IgD-negative memory B cell (primary cell): ENCODE measurements at regions not wholly inside any gene's neighbourhood (a gene's known extent, or its start where the extent isn't known, plus 50 kb on each side); places are given as distances from the start of the nearest gene placed in this dataset.

Source experiments
- H3K27ac Mint-ChIP-seq, 3 donors: one replicate each; pipeline ENCODE4 v1.8.0; 2020 to 2022; ENCODE audit warnings: mild to moderate bottlenecking in 3 of 3, mixed read lengths in 3 of 3, moderate library complexity in 1 of 3
- H3K27me3 Mint-ChIP-seq: one replicate; pipeline ENCODE4 v1.8.0; 2021; ENCODE audit warnings: mixed read lengths
- H3K36me3 Mint-ChIP-seq: one replicate; pipeline ENCODE4 v1.8.0; 2020; ENCODE audit warnings: mild to moderate bottlenecking, mixed read lengths
- H3K4me1 Mint-ChIP-seq, 3 donors: one replicate each; pipeline ENCODE4 v1.8.0; 2020 to 2022; ENCODE audit warnings: mixed read lengths in 3 of 3, mild to moderate bottlenecking in 1 of 3
- H3K4me3 Mint-ChIP-seq, 4 donors: one replicate each; pipeline ENCODE4 v1.8.0; 2020 to 2022; ENCODE audit warnings: mild to moderate bottlenecking in 4 of 4, mixed read lengths in 4 of 4, moderate library complexity in 3 of 4
- H3K9me3 Mint-ChIP-seq, 3 donors: one replicate each; pipeline ENCODE4 v1.8.0; 2020 to 2021; ENCODE audit warnings: mixed read lengths in 3 of 3, mild to moderate bottlenecking in 1 of 3

- Mint-ChIP-seq H3K27ac (peak overlapping the region in 1 of 3 donors; percentile 0), H3K27me3 (peaks cover 1% of the 10 kb centered on the region), H3K36me3 (no peaks in the 10 kb centered on the region), H3K4me1 (no peaks in the 10 kb centered on the region), H3K9me3 (peaks cover 0 to 4% (median 0%) of the 10 kb centered on the region in 3 donors), H3K4me3 (no peak overlapping the region)
Measured at GRCh38 chr1:168782559-168783116, 53.6 kb upstream of the DPT start.

DNA sequence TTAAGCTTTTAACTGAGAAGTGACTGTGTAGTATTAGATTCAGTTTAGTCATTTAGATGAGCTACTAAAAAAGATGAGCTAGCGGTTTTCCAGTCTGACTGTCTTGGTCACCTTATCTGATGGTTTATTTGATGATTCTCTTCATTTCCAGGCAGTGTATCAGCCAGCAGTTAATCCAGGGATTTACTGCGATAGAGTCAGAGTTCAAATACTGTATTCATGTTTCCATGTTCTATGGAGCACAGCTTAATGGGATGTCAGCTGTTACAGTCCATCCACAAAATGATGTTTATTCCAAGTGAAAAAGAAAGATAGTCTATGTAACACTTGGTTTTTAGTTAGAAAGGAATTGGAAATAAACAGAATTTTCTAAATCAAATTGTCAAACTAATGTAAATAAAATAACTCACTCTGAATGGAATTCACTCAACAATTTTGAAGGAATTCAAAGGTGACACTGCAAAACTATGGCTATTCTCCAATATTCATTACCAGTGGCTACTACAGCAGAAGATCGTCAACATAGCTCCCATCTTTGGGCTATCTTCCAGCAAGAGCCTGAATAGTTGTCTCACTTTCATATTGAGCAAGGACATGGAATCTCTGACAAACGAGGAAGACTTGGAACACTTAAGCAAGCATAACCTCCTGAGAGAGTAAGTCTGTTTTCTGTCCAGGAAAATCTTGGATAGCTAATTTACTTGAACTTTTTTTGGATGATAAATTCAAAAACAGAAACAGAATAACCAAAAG, 54.6 kb upstream of the DPT start:
- H3K27me3 Mint-ChIP-seq = peaks cover 1% of the 10 kb centered on the region
- no peak overlapping the region for H3K4me3 Mint-ChIP-seq
- peaks cover 0 to 4% (median 0%) of the 10 kb centered on the region in 3 donors for H3K9me3 Mint-ChIP-seq
- H3K4me1 Mint-ChIP-seq = no peaks in the 10 kb centered on the region
- no peaks in the 10 kb centered on the region for H3K36me3 Mint-ChIP-seq
- H3K27ac Mint-ChIP-seq = no peak overlapping the region

- Mint-ChIP-seq H3K4me3 (no peak overlapping the region), H3K9me3 (peaks cover 0 to 3% (median 2%) of the 10 kb centered on the region in 3 donors), H3K27me3 (peaks cover 8% of the 10 kb centered on the region), H3K27ac (no peak overlapping the region), H3K36me3 (no peaks in the 10 kb centered on the region), H3K4me1 (no peaks in the 10 kb centered on the region)
Measured at GRCh38 chr1:168786476-168787330, 57.7 kb upstream of the DPT start.

DNA sequence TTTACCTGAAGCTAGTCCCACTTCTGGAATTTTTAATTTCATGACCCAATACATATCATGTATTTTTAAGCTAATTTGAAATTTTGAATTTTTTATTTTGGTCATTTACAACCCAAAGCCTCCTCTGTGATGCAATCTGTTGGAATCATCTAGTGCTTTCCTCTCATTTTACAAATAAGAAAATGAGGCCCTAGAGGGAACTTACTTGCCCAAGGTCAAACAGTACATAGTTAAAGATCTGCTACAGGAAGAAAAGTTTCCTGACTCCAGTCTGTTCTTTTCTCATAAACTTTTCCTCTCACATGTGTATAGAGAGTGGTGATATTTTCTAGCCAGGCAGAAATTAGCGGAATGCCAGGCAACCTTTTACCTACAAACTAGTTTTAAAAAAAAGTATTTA, 59.3 kb upstream of the DPT start:
- H3K27ac Mint-ChIP-seq = no peak overlapping the region
- no peaks in the 10 kb centered on the region for H3K36me3 Mint-ChIP-seq
- peaks cover 0 to 3% (median 2%) of the 10 kb centered on the region in 3 donors for H3K9me3 Mint-ChIP-seq
- H3K4me1 Mint-ChIP-seq = peaks cover 0 to 2% (median 0%) of the 10 kb centered on the region in 3 donors
- H3K27me3 Mint-ChIP-seq = peaks cover 8% of the 10 kb centered on the region
- no peak overlapping the region for H3K4me3 Mint-ChIP-seq

- H3K36me3 Mint-ChIP-seq = no peaks in the 10 kb centered on the region
- H3K4me1 Mint-ChIP-seq = peaks cover 0 to 2% (median 0%) of the 10 kb centered on the region in 3 donors
- peaks cover 0 to 3% (median 2%) of the 10 kb centered on the region in 3 donors for H3K9me3 Mint-ChIP-seq
- no peak overlapping the region for H3K27ac Mint-ChIP-seq
- no peak overlapping the region for H3K4me3 Mint-ChIP-seq
- H3K27me3 Mint-ChIP-seq = peaks cover 8% of the 10 kb centered on the region
Measured at GRCh38 chr1:168789501-168789900, 60.5 kb upstream of the DPT start.

- H3K4me1 Mint-ChIP-seq = peaks cover 0 to 2% (median 0%) of the 10 kb centered on the region in 3 donors
- H3K27ac Mint-ChIP-seq = no peak overlapping the region
- peaks cover 6% of the 10 kb centered on the region for H3K27me3 Mint-ChIP-seq
- H3K9me3 Mint-ChIP-seq = peaks cover 0 to 3% (median 2%) of the 10 kb centered on the region in 3 donors
- H3K4me3 Mint-ChIP-seq = no peak overlapping the region
- H3K36me3 Mint-ChIP-seq = no peaks in the 10 kb centered on the region
Measured at GRCh38 chr1:168792142-168792541, 63.1 kb upstream of the DPT start.

DNA sequence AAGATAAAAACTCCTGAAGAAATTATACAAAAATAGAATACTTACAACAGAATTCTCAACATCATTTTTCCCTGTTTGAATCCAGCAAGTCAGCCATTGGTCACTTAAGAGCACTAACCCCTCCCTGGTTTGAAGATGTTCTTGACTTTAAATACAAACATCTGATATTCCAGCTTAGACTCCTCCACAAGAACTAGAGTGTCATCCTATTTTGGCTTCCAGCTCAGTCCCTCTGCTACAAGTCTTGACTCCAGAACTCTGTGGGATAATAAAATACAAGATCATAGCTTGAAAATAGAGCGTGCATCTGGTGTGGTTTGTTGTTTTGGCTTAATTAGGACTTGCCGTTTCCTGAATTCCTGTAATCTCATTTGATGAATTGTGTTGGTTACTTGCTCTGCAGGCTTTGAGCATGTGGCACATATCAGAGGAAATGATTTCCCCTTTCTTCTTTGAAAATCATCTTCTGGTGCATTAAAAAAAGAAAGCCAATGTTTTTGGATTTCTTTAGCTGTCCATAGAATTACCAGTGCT, 63.7 kb upstream of the DPT start:
- no peak overlapping the region for H3K27ac Mint-ChIP-seq
- H3K4me3 Mint-ChIP-seq = no peak overlapping the region
- peaks cover 6% of the 10 kb centered on the region for H3K27me3 Mint-ChIP-seq
- H3K4me1 Mint-ChIP-seq = peaks cover 0 to 2% (median 0%) of the 10 kb centered on the region in 3 donors
- peaks cover 0 to 2% (median 2%) of the 10 kb centered on the region in 3 donors for H3K9me3 Mint-ChIP-seq
- H3K36me3 Mint-ChIP-seq = no peaks in the 10 kb centered on the region

DNA sequence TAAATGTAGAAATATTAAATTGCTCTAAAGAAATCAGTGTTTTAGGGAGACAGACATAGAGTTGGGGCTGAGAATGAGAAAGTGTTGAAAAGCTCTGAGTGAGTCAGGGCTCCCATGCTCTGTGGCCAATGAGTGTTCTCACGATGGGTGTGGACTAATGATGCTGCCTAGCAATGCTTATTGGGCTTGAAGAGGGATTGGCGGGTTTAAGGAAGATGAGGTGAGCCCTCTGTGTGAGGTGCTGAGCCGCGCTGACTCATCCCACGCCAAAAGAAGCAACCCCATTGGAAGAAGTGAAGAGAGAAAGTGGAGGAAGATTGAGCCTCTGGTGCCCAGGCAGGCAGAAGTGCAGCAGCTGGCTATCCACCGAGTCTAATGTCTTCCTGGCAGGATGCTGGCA, 65.1 kb upstream of the DPT start:
- H3K27me3 Mint-ChIP-seq = peaks cover 6% of the 10 kb centered on the region
- peaks cover 0 to 2% (median under 1%) of the 10 kb centered on the region in 3 donors for H3K9me3 Mint-ChIP-seq
- H3K27ac Mint-ChIP-seq = no peak overlapping the region
- peaks cover 2% of the 10 kb centered on the region for H3K36me3 Mint-ChIP-seq
- peaks cover 0 to 2% (median 0%) of the 10 kb centered on the region in 3 donors for H3K4me1 Mint-ChIP-seq
- H3K4me3 Mint-ChIP-seq = no peak overlapping the region

DNA sequence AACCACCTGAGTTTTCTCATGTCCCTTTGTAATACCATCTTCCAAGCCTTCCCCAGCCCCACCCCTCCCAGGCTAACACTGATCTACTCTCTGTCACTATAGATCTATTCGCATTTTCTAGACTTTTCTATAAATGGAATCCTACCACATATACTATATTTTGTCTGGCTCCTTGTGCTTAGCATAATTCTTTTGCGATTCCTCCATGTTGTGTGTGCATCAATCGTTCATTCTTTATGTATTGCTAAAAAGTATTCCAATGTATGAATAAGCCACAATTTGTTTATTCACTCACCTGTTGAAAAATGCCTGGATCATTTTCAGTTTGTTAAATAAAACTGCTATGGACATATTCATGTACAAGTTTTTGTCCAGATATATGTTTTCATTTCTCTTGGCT, 66.7 kb upstream of the DPT start:
- Mint-ChIP-seq H3K27me3 (peaks cover 3% of the 10 kb centered on the region), H3K27ac (no peak overlapping the region), H3K4me3 (no peak overlapping the region), H3K36me3 (peaks cover 2% of the 10 kb centered on the region), H3K4me1 (peaks cover 0 to 2% (median 0%) of the 10 kb centered on the region in 3 donors), H3K9me3 (peaks cover 0 to 2% (median 2%) of the 10 kb centered on the region in 3 donors)

GRCh38 chr1:168799927-168800605, 71.1 kb upstream of the DPT start:
- no peak overlapping the region for H3K4me3 Mint-ChIP-seq
- H3K36me3 Mint-ChIP-seq = peaks cover 2% of the 10 kb centered on the region
- H3K27ac Mint-ChIP-seq = no peak overlapping the region
- peaks cover 0 to 2% (median 0%) of the 10 kb centered on the region in 3 donors for H3K9me3 Mint-ChIP-seq
- H3K4me1 Mint-ChIP-seq = no peaks in the 10 kb centered on the region
- H3K27me3 Mint-ChIP-seq = peaks cover 3% of the 10 kb centered on the region

- Mint-ChIP-seq H3K9me3 (peaks cover 0 to 2% (median 0%) of the 10 kb centered on the region in 3 donors), H3K4me3 (no peak overlapping the region)
Measured at GRCh38 chr1:168801032-168801745, 72.2 kb upstream of the DPT start.

DNA sequence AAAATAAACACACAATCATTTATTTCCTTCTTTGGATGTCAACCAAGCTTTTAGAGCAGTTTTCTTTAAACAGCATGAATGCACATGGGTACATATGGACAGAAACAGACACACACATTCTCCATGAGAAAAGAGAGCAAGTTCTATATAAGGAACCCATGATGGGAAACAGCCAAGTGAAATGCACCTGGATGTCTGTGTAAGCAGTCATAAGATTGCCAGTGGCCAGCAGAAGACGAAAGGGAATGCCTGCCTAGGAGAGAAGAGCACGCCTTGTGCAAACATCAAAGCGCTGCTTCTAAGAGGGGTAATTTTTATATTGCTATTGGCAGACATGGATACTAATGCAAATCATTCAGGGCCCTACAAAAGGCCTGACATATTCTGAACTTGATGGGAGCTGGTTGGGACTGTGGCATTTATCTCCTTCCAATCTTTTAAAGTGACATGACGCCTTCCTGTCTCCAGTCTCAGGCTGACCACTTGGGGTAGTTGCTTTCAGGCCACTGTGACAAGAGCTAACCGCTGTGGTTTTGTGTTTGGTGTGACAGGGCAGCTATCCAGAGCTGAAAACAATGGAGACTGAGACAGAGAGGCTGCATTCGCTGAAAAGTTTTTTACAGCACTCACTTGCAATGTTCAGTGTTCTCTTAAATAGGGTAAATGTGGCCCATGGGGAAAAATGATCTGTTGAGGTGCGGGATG, 75.0 kb upstream of the DPT start:
- Mint-ChIP-seq H3K27me3 (peaks cover 4% of the 10 kb centered on the region), H3K4me1 (no peaks in the 10 kb centered on the region), H3K36me3 (no peaks in the 10 kb centered on the region), H3K27ac (no peak overlapping the region), H3K9me3 (peaks cover 0 to 2% (median 0%) of the 10 kb centered on the region in 3 donors), H3K4me3 (no peak overlapping the region)

More at GRCh38 chr1:168801032-168801745, 72.2 kb upstream of the DPT start:
- peaks cover 3% of the 10 kb centered on the region for H3K27me3 Mint-ChIP-seq
- H3K4me1 Mint-ChIP-seq = no peaks in the 10 kb centered on the region
- peaks cover 2% of the 10 kb centered on the region for H3K36me3 Mint-ChIP-seq
- no peak overlapping the region for H3K27ac Mint-ChIP-seq

GRCh38 chr1:168806952-168807351, 77.9 kb upstream of the DPT start:
- H3K36me3 Mint-ChIP-seq = no peaks in the 10 kb centered on the region
- no peaks in the 10 kb centered on the region for H3K9me3 Mint-ChIP-seq
- peaks cover 5% of the 10 kb centered on the region for H3K27me3 Mint-ChIP-seq
- H3K4me3 Mint-ChIP-seq = no peak overlapping the region
- H3K4me1 Mint-ChIP-seq = no peaks in the 10 kb centered on the region
- H3K27ac Mint-ChIP-seq = no peak overlapping the region
